ENCODE measurements at regions not wholly inside any gene's neighbourhood (a gene's known extent, or its start where the extent isn't known, plus 50 kb on each side); places are given as distances from the start of the nearest gene placed in this dataset.

- no peak for DNase-seq
Measured at GRCh38 chr6:168154263-168154917, 75.4 kb upstream of the FRMD1 start.

DNA sequence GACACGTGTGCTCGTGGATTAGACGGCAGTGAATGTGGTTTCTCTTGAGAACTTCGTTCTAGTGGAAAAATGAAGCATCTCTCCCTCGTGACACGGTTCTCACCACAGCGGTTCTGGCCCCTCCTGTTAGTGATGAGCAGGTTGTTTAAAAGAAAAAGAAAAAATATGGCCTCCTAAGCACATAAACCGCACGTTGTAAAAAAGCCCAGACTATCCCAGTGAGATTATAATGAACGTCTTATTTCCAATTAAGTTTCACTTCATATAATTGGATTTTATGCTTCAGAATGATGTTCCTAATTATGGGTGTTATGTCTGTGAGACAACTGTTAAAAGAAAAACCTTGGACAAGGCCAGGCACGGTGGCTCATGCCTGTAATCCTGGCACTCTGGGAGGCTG lies 74.5 kb upstream of the FRMD1 start:
- no peak for DNase-seq

- DNase-seq, result no peak
Measured at GRCh38 chr6:168152980-168153379, 74.0 kb upstream of the FRMD1 start.

DNA sequence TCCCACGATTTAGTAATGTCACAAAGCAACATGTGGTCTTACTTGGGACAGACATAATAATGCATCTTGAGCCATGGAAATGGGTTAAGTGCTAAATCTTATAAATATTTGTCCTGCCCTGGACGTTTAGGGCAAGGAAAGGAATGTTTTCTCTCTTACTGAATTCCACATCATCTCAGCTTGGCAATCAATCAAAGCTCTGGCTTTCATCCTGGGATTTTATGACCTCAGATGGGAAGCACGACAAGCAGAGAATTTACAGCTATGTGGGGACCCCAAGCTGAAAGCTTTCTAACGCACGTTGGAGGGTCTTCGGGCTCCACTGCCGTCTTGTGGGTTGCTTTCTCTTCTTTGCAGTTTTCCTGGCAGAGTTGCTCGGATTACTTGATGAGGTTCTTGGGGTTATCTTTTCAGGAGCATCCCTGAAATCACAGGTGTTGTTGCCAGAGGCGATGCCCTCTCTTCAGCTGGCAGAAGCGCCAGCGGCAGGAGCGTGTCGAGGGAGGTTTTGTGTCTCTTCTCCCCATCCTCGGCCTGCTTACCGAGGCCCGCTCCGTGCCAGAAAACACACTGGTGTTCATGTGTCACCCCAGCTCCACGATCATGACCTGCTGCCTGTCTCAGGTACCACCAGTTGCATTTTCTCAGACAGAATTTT lies 73.4 kb upstream of the FRMD1 start:
- no peak for DNase-seq

DNA sequence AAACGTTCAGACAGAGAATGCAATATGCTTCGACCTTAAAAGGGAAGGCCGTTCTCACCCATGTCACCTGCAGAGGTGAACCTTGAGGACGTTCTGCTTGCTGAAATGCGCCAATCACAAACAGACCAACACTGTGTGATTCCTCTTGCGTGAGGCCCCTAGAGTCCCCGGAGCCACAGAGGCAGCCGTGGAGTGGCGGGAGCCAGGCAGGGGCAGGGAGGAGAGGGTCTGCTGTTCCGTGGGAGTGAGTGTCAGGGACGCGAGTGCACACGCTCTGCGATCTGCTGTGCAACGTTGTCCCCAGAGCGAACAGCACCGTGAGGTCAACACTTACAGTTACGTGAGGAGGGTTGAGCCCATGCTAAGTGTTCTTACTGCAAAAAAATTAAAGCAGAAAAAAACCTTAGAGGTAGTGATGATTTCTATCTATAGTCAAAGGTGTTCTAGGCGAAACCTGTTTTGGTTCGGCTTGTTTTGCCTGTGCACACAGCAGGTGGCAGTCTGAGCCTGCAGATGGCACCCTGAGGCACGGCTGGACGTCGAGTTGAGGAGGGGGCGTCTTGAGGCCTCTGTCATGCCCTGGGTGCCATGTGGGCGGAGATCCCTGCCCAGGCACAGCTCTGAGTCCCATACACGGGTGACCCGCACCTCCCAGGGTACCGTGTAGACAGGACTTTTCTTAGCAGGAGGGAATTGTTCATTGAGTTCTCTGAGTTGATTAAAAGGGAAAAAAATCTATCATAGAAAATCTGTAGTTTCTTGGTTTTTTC lies 71.7 kb upstream of the FRMD1 start:
- DNase-seq, result no peak

- DNase-seq, result no peak
Measured at GRCh38 chr6:168149015-168149414, 70.0 kb upstream of the FRMD1 start.

- no peak for DNase-seq
Measured at GRCh38 chr6:168148231-168148849, 69.3 kb upstream of the FRMD1 start.

- DNase-seq, result no peak
Measured at GRCh38 chr6:168147205-168147738, 68.3 kb upstream of the FRMD1 start.

DNA sequence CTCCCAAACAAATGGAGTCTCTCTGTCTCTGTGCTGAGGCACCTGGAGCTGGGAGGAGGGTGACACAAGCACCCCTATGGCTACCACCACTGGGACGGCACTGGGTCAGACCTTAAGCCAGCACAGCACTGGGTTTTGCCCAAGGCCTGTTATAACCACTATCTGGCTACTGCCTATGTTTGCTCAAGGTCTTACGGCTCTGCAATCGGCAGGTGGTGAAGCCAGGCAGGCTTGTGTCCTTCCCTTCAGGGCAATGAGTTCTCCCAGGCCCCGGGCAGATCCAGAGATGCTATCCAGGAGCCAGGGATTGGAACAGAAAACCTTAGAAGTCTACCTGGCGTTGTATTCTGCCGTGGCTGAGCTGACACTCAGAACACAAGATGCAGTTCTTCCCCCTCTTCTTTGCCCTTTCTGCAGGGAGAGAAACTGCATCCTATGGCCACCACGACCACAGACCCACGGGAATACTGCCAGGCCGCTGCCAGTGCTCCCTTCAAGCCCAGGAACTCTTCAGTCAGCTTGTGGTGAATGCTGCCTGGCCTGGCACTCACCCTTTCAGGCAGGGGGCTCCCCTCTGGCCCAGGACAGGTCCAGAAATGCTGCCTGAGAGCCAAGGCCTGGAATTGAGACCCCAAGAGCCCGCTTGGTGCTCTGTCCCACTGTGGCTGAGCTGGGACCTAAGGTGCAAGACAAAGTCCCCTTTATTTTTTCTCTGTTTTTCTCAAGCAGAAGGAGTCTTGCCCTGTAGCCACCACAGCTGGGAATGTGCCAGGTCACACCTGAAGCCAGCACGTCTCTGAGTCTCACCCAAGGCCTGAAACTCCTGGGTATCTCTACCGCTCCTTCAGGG lies 67.0 kb upstream of the FRMD1 start:
- no peak for DNase-seq

DNA sequence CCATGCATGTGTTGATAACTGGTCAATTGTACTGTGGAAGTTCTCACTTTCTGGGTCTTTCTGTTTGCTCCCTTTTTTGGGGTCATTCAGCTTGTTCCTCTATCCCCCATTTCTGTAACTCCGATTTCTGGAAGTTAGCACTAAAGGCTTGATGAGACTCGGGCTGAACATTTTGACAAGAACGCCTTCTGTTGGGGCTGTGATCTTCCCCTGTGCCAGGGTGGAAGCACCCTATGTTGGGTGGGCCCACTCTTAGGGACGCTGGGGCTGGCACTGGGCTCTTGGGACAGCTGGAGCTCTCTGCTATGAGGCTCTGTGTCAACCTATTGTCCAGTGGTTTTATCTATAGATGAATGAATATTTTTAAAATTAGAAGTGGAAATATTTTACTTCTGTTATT lies 60.1 kb upstream of the FRMD1 start:
- DNase-seq, result no peak

DNA sequence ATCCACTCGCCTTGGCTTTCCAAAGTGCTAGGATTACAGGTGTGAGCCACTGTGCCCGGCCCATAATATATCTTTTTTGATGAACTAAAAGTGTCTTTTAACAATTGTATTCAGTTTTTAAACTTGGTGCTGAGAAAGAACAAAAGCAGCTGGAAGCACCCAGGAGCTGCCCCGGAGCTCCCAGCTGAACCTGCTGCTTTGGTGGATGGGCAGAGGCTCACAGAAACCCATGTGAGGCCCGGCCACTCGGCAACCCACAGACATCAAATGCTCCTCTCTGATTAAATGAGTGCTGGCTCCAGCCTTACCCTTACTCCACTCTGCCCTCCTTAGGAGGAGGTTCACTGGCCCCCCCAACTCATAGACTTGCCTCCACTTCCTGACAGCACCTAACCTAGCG lies 59.4 kb upstream of the FRMD1 start:
- DNase-seq, result no peak

DNA sequence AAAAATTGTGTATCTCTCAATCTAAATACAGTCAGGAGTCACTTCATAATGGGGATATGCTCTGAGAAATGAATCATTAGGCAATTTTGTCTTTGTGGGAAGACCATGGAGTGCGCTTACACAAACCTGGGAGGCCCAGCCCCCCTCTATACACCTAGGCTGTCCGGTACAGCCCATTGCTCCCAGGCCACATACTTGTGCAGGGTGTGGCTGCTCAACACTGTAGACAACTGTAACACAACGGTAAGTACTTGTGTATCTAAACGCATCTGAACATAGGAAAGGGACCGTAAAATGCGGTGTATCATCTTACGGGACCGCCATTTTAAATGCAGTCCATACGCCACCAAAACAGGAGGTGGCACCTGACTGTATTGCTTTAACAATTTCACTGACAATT lies 58.0 kb upstream of the FRMD1 start:
- DNase-seq, result no peak

DNA sequence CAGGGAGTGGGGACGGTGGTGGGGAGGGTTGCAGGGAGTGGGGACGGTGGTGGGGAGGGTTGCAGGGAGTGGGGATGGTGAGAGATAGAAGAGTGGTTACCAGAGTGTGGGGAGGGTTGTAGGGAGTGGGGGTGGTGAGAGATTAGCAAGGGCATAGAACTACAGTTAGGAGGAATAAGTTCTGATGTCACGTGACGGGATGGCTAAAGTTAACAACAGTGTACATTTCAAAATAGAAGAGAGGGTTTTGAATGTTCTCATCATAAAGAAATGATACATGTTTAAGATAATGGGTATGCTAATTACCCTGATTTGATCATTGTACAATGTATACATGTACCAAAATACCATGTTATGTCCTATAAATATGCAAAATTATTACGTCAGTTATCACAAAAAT lies 57.6 kb upstream of the FRMD1 start:
- no peak for DNase-seq

DNA sequence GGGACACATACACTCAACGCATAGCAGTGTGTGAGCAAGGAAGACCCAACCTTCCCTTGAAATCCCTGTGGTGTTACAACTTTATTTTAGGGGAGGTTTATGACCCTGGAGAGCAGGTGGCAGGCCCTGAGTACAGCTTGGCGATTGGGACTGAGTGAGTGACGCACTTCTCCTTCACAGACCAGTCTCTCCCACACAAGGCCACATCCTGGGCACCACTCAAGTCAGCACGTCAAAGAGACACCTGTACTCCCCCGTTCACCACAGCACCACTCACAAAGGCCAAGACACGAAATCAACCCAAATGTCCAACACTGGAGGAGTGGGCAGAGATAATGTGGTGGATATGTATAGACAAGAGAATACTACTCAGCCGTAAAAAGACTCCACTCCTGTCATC lies 57.0 kb upstream of the FRMD1 start:
- no peak for DNase-seq

DNA sequence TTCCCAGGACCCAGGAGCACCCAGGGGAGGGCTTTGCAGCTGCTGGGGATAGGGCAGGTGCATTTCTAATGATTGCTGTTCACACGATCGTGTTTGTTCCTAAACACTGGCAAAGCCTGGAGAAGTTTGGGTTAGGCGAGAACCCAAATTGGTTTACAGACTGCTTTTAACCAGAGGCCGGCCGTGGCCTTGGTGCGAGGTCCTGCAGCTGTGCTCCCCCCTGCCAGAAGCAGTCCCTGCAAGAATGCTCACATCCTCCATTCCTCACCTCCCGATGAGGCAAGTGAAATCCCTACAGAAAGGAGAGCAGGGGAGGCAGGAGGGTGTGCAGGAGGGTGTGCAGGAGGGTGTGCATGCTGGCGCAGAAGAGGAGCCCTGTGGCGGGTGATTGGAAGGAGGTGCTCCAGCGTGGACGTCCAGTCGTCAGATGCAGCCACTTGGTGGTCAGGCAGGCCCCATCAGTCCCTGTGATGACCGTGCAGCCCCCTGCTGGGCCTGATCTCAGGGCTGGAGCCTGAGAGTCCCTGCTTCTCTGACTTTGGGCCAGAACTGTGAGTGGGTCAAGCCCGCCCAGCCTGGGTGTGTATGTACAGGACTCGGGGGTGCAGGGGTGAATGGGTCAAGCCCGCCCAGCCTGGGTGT lies 55.7 kb upstream of the FRMD1 start:
- no peak for DNase-seq

GRCh38 chr6:168133687-168134559 lies 54.9 kb upstream of the FRMD1 start:
- DNase-seq, result no peak

GRCh38 chr6:168133168-168133561 lies 54.2 kb upstream of the FRMD1 start:
- no peak for DNase-seq

DNA sequence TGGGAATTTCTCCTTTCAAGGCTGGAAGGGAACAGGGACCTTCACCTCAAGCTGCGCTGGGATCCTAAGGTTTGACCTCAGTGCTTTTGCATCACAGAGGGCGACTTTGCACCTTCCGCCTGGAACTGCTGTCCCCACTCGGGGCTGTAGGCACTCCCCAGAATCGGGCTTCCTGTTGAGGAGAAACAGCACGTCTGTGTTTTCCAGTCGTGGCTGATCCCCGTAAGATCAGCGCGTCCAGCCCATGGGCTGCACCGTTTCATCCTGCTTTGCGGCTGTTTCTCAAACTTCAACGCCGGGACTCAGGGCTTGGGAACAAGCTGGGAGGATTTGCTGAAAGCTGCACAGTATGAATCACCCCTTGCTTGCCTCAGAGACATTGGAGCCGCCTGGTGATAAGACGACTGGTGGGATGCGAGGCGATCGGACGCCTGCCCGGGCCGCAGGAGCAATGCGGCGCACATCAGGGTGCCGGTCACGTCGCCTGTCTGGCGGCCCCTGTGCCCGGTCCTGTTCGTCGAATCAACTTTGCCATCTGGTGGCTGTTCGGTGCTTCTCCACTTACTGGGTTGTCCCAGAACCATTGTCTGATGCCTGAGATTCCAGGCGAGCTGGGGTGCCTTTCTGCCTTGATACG lies 53.6 kb upstream of the FRMD1 start:
- DNase-seq, result no peak

GRCh38 chr6:168131464-168132415 lies 52.7 kb upstream of the FRMD1 start:
- no peak for DNase-seq
